GM06990 (cell line): ENCODE measurements at regions not wholly inside any gene's neighbourhood (a gene's known extent, or its start where the extent isn't known, plus 50 kb on each side); places are given as distances from the start of the nearest gene placed in this dataset.

ENCODE experiments used
- DNase-seq: peaks from one replicate; pipeline ENCODE4 v3.0.0-alpha.2; 2011; ENCODE audit not compliant: insufficient read length; ENCODE audit errors: extremely low read depth
- H3K27me3 ChIP-seq: replicated peaks from 2 replicates; pipeline ENCODE4 v1.6.0; 2011; ENCODE audit warnings: low read length; ENCODE audit not compliant: control insufficient read depth, insufficient read depth
- H3K36me3 ChIP-seq: 2 replicates; pipeline ENCODE4 v1.5.1; 2011; ENCODE audit warnings: low read length; ENCODE audit not compliant: control insufficient read depth, insufficient read depth
- H3K4me3 ChIP-seq: replicated peaks from 2 replicates; pipeline ENCODE4 v1.5.1; 2011; ENCODE audit warnings: low read depth, mild to moderate bottlenecking, control low read depth, low read length
- TF ChIP-seq, protein P1 (sequence below): IDR thresholded peaks from 2 replicates; pipeline ENCODE4 v1.5.1; 2011; ENCODE audit warnings: low read length, control low read depth, mild to moderate bottlenecking, inconsistent platforms; ENCODE audit not compliant: insufficient read depth, poor library complexity, severe bottlenecking

GRCh38 chr3:55165704-55166405 lies 238.0 kb upstream of the LRTM1 start:
- Histone ChIP-seq H3K4me3 (no peak overlapping the region), H3K36me3 (no peaks in the 10 kb centered on the region), H3K27me3 (no peaks in the 10 kb centered on the region)
- TF ChIP-seq, protein P1, sequence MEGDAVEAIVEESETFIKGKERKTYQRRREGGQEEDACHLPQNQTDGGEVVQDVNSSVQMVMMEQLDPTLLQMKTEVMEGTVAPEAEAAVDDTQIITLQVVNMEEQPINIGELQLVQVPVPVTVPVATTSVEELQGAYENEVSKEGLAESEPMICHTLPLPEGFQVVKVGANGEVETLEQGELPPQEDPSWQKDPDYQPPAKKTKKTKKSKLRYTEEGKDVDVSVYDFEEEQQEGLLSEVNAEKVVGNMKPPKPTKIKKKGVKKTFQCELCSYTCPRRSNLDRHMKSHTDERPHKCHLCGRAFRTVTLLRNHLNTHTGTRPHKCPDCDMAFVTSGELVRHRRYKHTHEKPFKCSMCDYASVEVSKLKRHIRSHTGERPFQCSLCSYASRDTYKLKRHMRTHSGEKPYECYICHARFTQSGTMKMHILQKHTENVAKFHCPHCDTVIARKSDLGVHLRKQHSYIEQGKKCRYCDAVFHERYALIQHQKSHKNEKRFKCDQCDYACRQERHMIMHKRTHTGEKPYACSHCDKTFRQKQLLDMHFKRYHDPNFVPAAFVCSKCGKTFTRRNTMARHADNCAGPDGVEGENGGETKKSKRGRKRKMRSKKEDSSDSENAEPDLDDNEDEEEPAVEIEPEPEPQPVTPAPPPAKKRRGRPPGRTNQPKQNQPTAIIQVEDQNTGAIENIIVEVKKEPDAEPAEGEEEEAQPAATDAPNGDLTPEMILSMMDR: no peak
- no peak for DNase-seq

GRCh38 chr3:55165278-55165677 lies 237.4 kb upstream of the LRTM1 start:
- H3K36me3 ChIP-seq: no peaks in the 10 kb centered on the region
- H3K4me3 ChIP-seq: no peak overlapping the region
- no peak for DNase-seq
- no peaks in the 10 kb centered on the region for H3K27me3 ChIP-seq
- TF ChIP-seq, protein P1: no peak

DNA sequence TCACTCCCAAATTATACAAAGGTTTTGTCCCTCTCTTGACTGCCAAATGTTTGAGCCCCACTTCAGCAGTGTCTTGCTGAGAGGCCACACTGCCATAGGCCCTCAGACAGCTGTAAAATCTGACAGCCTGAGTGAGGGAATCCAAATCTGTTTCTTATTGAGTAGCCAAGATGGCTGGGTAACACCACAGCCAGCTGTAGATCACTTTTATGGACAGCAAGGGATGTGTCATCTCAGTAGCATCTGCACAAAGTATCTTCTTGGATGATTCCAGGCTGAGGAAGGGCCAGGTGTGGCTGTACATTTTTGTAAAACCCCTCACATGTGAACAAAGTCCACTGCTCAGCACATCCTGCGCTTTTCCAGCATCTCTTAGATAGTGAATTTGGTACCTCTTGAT lies 237.0 kb upstream of the LRTM1 start:
- TF ChIP-seq, protein P1: no peak
- Histone ChIP-seq H3K36me3 (no peaks in the 10 kb centered on the region), H3K27me3 (no peaks in the 10 kb centered on the region), H3K4me3 (no peak overlapping the region)
- no peak for DNase-seq

DNA sequence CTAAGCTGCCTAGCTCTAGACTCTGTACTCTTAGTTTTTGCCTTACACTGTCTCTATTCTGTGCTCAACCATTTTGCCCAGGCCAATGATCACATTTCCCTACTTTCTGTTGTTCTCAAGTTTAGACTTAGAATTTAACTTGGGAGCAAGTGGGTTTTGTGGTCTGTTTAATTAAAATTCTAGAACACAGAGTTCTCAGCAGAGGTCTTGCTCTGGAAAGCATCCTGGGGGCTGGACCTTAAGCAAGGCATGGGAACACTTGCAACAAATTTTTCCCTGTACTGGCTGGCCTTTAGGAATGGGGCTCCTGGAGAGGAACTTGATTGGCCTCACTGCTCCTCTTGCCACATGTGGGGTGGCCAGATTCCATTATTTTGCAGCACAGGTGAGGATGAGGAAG lies 236.3 kb upstream of the LRTM1 start:
- Histone ChIP-seq H3K27me3 (no peaks in the 10 kb centered on the region), H3K4me3 (no peak overlapping the region), H3K36me3 (no peaks in the 10 kb centered on the region)
- TF ChIP-seq, protein P1: no peak
- no peak for DNase-seq

DNA sequence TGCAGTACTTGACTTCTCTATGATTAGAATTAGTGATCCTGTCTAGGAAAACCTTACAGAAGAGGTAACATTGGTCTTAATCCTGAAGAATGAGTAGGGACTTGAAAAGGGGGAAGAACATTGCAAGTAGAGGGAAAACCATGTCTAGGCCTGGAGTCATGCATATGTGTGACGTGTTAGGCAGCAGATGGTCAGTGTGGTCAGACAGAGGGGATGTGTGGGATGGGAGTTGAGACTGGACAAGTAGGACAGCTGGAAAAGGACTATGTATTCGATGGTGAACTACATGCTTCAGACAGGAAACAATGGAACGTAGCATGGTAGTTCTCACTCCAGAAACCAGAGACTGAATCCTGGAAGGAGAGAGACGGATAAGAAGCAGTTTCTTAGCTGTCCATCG lies 235.6 kb upstream of the LRTM1 start:
- no peak for DNase-seq
- H3K36me3 ChIP-seq: no peaks in the 10 kb centered on the region
- H3K27me3 ChIP-seq: no peaks in the 10 kb centered on the region
- no peak overlapping the region for H3K4me3 ChIP-seq
- TF ChIP-seq, protein P1: no peak

DNA sequence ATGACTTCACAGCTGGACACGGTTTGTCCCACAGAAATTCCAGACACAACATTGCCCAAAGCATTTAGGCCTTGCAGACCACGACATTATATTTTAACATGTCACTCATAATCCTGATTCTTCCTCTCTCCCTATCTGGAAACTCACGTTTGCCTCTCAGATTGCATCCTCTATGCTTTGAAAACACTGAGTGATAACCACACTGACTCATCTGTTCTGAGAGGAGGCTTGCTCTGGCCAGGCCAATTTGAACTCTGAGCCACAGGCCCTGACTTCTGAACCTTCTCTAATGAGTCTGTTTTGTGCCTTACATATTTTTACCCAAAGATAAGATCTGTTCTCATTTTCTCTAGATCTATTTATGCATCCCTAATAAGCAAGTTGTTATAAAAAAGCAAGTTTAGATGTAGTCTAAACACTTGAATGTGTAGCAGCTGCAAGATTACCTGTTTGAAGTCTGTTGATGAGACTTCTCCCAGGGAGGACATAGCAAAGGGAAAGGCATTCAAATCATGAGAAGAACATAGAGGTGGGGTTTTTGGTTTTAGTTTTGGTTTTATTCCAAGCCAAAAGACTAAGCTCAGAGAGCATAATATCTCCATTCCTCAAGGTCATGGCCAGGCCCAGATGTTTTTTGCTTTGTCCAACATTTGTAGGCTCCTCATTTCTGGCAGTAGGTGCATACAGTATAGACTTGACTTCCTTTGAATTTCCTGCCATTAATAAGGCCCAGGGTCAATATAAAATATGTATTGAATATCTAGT lies 234.4 kb upstream of the LRTM1 start:
- Histone ChIP-seq H3K36me3 (no peaks in the 10 kb centered on the region), H3K27me3 (no peaks in the 10 kb centered on the region), H3K4me3 (no peak overlapping the region)
- DNase-seq: no peak
- TF ChIP-seq, protein P1: no peak
